Activated CD8-positive, alpha-beta T cell treated with anti-CD3 and anti-CD28 coated beads for 36 hours (primary cell): ENCODE measurements at regions not wholly inside any gene's neighbourhood (a gene's known extent, or its start where the extent isn't known, plus 50 kb on each side); places are given as distances from the start of the nearest gene placed in this dataset.

Source experiments
- ATAC-seq: fragments of 200-7000 bp; cut with Tn5 transposase; one replicate; pipeline ENCODE4 v1.10.0; 2021; ENCODE audit warnings: mild to moderate bottlenecking, moderate library complexity
- CTCF ChIA-PET: fragments of 350-600 bp; sonication (Branson Sonifier 250); formaldehyde crosslinking; loops from one replicate; lab custom pipeline; 2021; ENCODE audit warnings: antibody characterized with exemption; lab: Charles Lee
- POLR2A ChIA-PET: fragments of 350-600 bp; sonication (Branson Sonifier 250); formaldehyde crosslinking; loops from one replicate; lab custom pipeline; 2021; ENCODE audit warnings: antibody characterized with exemption; lab: Charles Lee
- DNase-seq: peaks from one replicate; pipeline ENCODE4 v3.0.0-alpha.2; 2020
- H3K27ac Mint-ChIP-seq: one replicate; pipeline ENCODE4 v1.8.0; 2021; ENCODE audit warnings: mild to moderate bottlenecking, mixed read lengths
- H3K27me3 Mint-ChIP-seq: one replicate; pipeline ENCODE4 v1.8.0; 2021; ENCODE audit warnings: mixed read lengths
- H3K36me3 Mint-ChIP-seq: one replicate; pipeline ENCODE4 v1.8.0; 2021; ENCODE audit warnings: low read depth, mixed read lengths
- H3K4me1 Mint-ChIP-seq: one replicate; pipeline ENCODE4 v1.8.0; 2021; ENCODE audit warnings: low read depth, mixed read lengths
- H3K4me3 Mint-ChIP-seq: one replicate; pipeline ENCODE4 v1.8.0; 2021; ENCODE audit warnings: mild to moderate bottlenecking, moderate library complexity, mixed read lengths
- H3K9me3 Mint-ChIP-seq: one replicate; pipeline ENCODE4 v1.8.0; 2021; ENCODE audit warnings: mixed read lengths
- intact Hi-C: fragments of 100-400 bp; cut with micrococcal nuclease; formaldehyde crosslinking; loops from one replicate; pipeline ENCODE4 v1.10.0; 2022
- TF ChIP-seq, protein P1 (sequence below): fragments of 200-600 bp; IDR thresholded peaks from one replicate; pipeline ENCODE4 v1.8.0; 2022; ENCODE audit warnings: antibody characterized with exemption, mild to moderate bottlenecking

DNA sequence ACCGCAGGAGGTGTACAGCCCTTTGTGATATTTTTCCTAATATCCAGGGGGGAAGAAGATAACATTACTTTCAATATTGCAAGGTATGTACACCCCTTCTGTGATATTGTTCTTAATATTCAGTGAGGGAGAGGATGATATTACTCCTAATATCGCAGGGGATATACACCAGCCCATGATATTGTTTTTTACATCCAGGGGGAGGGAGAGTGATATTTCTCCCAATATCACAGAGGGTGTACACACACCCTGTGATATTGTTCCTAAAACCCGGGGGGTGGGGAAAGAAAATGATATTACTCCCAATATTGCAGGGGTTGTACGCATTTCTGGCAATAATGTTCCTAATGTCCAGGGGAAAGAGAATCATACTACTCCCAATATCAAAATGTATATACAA, 58.0 kb upstream of the SLC25A48 start:
- TF ChIP-seq, protein P1, sequence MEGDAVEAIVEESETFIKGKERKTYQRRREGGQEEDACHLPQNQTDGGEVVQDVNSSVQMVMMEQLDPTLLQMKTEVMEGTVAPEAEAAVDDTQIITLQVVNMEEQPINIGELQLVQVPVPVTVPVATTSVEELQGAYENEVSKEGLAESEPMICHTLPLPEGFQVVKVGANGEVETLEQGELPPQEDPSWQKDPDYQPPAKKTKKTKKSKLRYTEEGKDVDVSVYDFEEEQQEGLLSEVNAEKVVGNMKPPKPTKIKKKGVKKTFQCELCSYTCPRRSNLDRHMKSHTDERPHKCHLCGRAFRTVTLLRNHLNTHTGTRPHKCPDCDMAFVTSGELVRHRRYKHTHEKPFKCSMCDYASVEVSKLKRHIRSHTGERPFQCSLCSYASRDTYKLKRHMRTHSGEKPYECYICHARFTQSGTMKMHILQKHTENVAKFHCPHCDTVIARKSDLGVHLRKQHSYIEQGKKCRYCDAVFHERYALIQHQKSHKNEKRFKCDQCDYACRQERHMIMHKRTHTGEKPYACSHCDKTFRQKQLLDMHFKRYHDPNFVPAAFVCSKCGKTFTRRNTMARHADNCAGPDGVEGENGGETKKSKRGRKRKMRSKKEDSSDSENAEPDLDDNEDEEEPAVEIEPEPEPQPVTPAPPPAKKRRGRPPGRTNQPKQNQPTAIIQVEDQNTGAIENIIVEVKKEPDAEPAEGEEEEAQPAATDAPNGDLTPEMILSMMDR, result no peak
- POLR2A ChIA-PET, result no interaction called here
- H3K27me3 Mint-ChIP-seq, result peaks cover 2% of the 10 kb centered on the region
- no peak overlapping the region for H3K27ac Mint-ChIP-seq
- ATAC-seq, result no peak
- intact Hi-C loops, result no loop called here
- no peak overlapping the region for H3K4me3 Mint-ChIP-seq
- no peaks in the 10 kb centered on the region for H3K36me3 Mint-ChIP-seq
- DNase-seq, result no peak
- H3K9me3 Mint-ChIP-seq, result no peaks in the 10 kb centered on the region
- CTCF ChIA-PET, result no interaction called here
- no peaks in the 10 kb centered on the region for H3K4me1 Mint-ChIP-seq

GRCh38 chr5:135761746-135762145, 72.7 kb upstream of the SLC25A48 start:
- ChIA-PET POLR2A (no interaction called here), CTCF (no interaction called here)
- Mint-ChIP-seq H3K4me1 (no peaks in the 10 kb centered on the region), H3K27me3 (no peaks in the 10 kb centered on the region), H3K27ac (no peak overlapping the region), H3K9me3 (no peaks in the 10 kb centered on the region), H3K4me3 (no peak overlapping the region), H3K36me3 (no peaks in the 10 kb centered on the region)
- intact Hi-C loops, result no loop called here
- TF ChIP-seq, protein P1, result no peak
- DNase-seq (no peak), ATAC-seq (no peak)

DNA sequence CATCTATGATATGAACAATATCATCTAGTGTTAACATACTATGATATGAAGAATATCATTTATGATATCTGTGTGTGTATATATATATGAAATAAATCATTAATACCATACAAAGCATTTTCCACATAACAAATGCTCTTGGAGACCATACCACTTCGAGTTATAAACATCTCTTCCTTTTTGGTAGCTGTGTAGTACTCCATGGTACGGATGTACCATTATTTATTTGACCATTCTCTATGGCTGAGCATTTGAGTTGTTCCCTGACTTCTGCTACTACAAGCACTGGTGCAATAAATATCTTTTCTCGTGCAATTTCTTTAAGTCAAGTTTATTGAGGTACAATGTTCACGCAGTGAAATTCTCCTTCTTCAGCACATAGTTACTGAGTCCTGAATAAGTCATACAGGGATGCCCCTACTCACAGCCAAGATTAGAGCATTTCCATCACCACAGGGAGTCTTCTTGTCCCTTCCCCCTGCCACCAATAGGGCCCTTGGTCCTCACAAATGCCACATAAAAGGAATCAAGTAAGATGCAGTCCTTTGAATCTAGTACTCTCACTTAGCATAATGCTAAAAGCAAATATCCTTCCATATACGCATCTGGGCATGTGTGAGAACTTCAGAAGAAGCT, 75.2 kb upstream of the SLC25A48 start:
- Mint-ChIP-seq H3K9me3 (no peaks in the 10 kb centered on the region), H3K4me3 (no peak overlapping the region), H3K36me3 (no peaks in the 10 kb centered on the region), H3K27me3 (no peaks in the 10 kb centered on the region), H3K4me1 (no peaks in the 10 kb centered on the region), H3K27ac (no peak overlapping the region)
- ATAC-seq (no peak), DNase-seq (no peak)
- ChIA-PET POLR2A (no interaction called here), CTCF (no interaction called here)
- TF ChIP-seq, protein P1, result no peak
- intact Hi-C loops, result no loop called here

DNA sequence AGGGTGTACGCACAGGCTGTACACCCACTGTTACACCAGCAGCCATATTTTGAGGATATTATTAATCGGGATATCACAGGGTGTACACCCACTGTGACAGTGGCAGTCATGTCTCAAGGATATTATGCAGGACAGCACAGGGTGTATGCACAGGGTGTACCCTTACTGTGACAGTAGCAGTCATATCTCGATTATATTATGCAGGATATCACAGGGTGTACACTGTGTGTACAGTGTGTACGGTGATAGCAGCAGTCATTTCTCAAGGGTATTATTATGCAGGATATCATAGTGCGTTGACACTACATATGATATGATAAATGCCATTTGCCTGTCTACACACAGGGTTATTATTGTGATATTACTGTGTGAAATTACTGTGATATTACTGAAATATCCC, 80.5 kb upstream of the SLC25A48 start:
- Mint-ChIP-seq H3K36me3 (no peaks in the 10 kb centered on the region), H3K4me3 (no peak overlapping the region), H3K27me3 (no peaks in the 10 kb centered on the region), H3K27ac (no peak overlapping the region), H3K9me3 (no peaks in the 10 kb centered on the region), H3K4me1 (no peaks in the 10 kb centered on the region)
- ChIA-PET POLR2A (no interaction called here), CTCF (no interaction called here)
- TF ChIP-seq, protein P1, result no peak
- ATAC-seq, result no peak
- intact Hi-C loops, result no loop called here
- DNase-seq, result no peak

GRCh38 chr5:135750506-135750905, 84.0 kb upstream of the SLC25A48 start:
- Mint-ChIP-seq H3K4me1 (no peaks in the 10 kb centered on the region), H3K27ac (no peak overlapping the region), H3K27me3 (no peaks in the 10 kb centered on the region), H3K4me3 (no peak overlapping the region), H3K9me3 (peaks cover 3% of the 10 kb centered on the region), H3K36me3 (no peaks in the 10 kb centered on the region)
- POLR2A ChIA-PET, result no interaction called here
- no peak for DNase-seq
- CTCF ChIA-PET, result no interaction called here
- ATAC-seq, result no peak
- intact Hi-C loops, result no loop called here
- TF ChIP-seq, protein P1, result no peak
